ENCODE measurements at regions not wholly inside any gene's neighbourhood (a gene's known extent, or its start where the extent isn't known, plus 50 kb on each side); places are given as distances from the start of the nearest gene placed in this dataset.

GRCh38 chr16:35207059-35207999 lies 1747.9 kb downstream of the TP53TG3F start:
- no peaks in the 10 kb centered on the region for H3K4me1 ChIP-seq (ENCODE audit: insufficient read depth)
- intact Hi-C loops (cut with DNase I): no loop called here
- no peak for TF ChIP-seq CTCF (IDR thresholded peaks at IDR 0.05)
- TF ChIP-seq EP300 (IDR thresholded peaks at IDR 0.05): no peak
- TF ChIP-seq POLR2A (IDR thresholded peaks at IDR 0.05): no peak
- DNase-seq: no peak
- H3K36me3 ChIP-seq: no peaks in the 10 kb centered on the region
- 55 to 68% (median 59%) methylated on average over 54 of the region's 54 CpGs for WGBS, 3 donors
- no peak overlapping the region for H3K4me3 ChIP-seq
- no peaks in the 10 kb centered on the region for H3K27me3 ChIP-seq
- no peaks in the 10 kb centered on the region for H3K9me3 ChIP-seq
- H3K27ac ChIP-seq: no peak overlapping the region

- Histone ChIP-seq H3K36me3 (no peaks in the 10 kb centered on the region), H3K9me3 (no peaks in the 10 kb centered on the region), H3K4me3 (no peak overlapping the region), H3K4me1 (ENCODE audit: insufficient read depth) (no peaks in the 10 kb centered on the region), H3K27ac (no peak overlapping the region), H3K27me3 (no peaks in the 10 kb centered on the region)
- TF ChIP-seq EP300 (IDR thresholded peaks at IDR 0.05): no peak
- TF ChIP-seq CTCF (IDR thresholded peaks at IDR 0.05): no peak
- TF ChIP-seq POLR2A (IDR thresholded peaks at IDR 0.05): no peak
- WGBS, 3 donors: 59 to 74% (median 65%) methylated on average over 35 of the region's 35 CpGs
- intact Hi-C loops (cut with DNase I): no loop called here
- DNase-seq: no peak
These were observed 1748.9 kb downstream of the TP53TG3F start for GRCh38 chr16:35208001-35208935.

GRCh38 chr16:35210681-35211433 lies 1751.4 kb downstream of the TP53TG3F start:
- intact Hi-C loops (cut with DNase I): no loop called here
- TF ChIP-seq CTCF (IDR thresholded peaks at IDR 0.05) (no peak), EP300 (IDR thresholded peaks at IDR 0.05) (no peak), POLR2A (IDR thresholded peaks at IDR 0.05) (no peak)
- Histone ChIP-seq H3K4me3 (no peak overlapping the region), H3K9me3 (no peaks in the 10 kb centered on the region), H3K27ac (no peak overlapping the region), H3K36me3 (no peaks in the 10 kb centered on the region), H3K27me3 (no peaks in the 10 kb centered on the region), H3K4me1 (ENCODE audit: insufficient read depth) (no peaks in the 10 kb centered on the region)
- 50 to 77% (median 70%) methylated on average over 3 of the region's 3 CpGs for WGBS, 3 donors
- DNase-seq: no peak

- intact Hi-C loops (cut with DNase I): no loop called here
- Histone ChIP-seq H3K27ac (no peak overlapping the region), H3K9me3 (no peaks in the 10 kb centered on the region), H3K4me3 (no peak overlapping the region), H3K4me1 (ENCODE audit: insufficient read depth) (no peaks in the 10 kb centered on the region), H3K36me3 (no peaks in the 10 kb centered on the region), H3K27me3 (no peaks in the 10 kb centered on the region)
- DNase-seq: no peak
- no peak for TF ChIP-seq EP300 (IDR thresholded peaks at IDR 0.05)
- TF ChIP-seq POLR2A (IDR thresholded peaks at IDR 0.05): no peak
- no peak for TF ChIP-seq CTCF (IDR thresholded peaks at IDR 0.05)
These were observed 1755.4 kb downstream of the TP53TG3F start for GRCh38 chr16:35214840-35215239.
